ENCODE measurements at regions not wholly inside any gene's neighbourhood (a gene's known extent, or its start where the extent isn't known, plus 50 kb on each side); places are given as distances from the start of the nearest gene placed in this dataset.

DNA sequence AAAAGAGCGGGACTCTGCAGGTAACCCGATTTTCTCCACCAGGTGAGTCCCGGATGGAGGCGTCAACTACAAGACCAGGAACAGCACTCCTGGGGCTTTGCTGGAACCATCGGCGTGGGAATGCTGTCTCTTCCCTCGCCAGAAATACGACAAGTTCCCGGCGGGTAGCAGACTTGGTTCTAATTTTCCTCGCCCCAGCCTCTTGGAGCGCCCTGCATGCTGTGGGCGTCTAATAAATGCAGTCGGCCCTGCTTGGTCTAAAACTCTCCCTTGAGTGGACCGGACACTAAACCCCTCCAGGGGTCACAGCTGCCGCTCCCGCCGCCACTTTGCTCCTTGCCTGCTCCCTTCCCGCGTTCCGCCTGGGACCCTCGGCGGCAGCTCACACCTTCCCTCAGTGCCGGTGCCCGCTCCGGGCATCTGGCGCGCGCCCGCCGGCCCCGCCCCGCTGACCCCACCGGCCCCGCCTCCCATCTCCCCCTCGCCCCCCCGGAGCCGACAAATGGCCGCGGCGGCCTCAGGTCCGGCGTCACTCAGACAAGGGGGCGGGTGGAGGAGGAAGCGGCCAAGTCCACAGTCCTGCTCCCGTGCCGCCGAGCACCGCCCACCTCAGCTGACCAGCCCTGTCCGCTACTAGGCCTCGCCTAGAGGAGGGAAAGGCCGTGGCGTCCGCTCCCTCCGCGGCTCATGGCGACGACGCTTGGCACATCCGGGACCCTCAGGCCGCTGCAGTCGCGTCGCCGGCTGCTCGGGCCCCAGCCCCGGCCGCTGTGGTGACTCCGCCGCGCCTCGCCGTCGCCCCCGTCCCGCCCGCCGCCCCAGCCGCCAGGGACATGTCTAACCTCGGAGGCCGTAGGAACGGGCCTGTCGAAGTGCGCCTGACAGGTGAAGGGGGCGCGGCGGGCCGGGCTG, 65.8 kb downstream of the KPNA2 start (continued):
- TF ChIP-seq, protein P1, sequence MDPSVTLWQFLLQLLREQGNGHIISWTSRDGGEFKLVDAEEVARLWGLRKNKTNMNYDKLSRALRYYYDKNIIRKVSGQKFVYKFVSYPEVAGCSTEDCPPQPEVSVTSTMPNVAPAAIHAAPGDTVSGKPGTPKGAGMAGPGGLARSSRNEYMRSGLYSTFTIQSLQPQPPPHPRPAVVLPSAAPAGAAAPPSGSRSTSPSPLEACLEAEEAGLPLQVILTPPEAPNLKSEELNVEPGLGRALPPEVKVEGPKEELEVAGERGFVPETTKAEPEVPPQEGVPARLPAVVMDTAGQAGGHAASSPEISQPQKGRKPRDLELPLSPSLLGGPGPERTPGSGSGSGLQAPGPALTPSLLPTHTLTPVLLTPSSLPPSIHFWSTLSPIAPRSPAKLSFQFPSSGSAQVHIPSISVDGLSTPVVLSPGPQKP (IDR thresholded peaks at IDR 0.05; ENCODE audit: borderline replicate concordance, low read depth, low read length), result no peak
- no peak for TF ChIP-seq RCOR1 (IDR thresholded peaks at IDR 0.05; ENCODE audit: insufficient replicate concordance, low read length)

DNA sequence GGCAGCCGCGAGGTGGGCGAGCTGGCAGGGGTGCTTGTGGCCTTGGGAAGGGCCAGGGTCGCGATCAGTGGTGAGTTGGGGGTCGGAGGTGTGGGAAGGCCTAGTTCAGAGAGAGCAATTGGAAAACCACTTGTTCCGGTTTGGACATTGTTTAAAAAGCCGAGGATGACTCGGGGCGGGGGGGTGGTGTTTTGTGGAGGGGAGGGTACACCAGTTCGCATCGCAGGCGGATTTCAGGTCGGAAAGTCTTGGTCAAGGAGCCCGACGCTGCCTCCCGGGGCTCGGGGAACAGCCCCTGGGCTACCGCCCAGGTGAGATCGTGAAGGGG, 66.4 kb downstream of the KPNA2 start:
- peak overlapping the region; percentile 38 for H3K18ac ChIP-seq (ENCODE audit: low read depth, low read length)
- H3K56ac ChIP-seq (ENCODE audit: extremely low read depth, insufficient read depth, low read length), result 0 out of 2 replicates have a peak overlapping the region, but pooled peaks have one; percentile 34
- H3K36me3 ChIP-seq (ENCODE audit: control insufficient read depth, insufficient read depth, low read length), result no peaks in the 10 kb centered on the region
- peak overlapping the region; percentile 83 for H4K91ac ChIP-seq (ENCODE audit: insufficient read depth, low read depth, low read length)
- peak overlapping the region; percentile 25 for H2BK5ac ChIP-seq (ENCODE audit: low read depth, low read length, poor library complexity, severe bottlenecking)
- BruUV-seq (replicated peaks), result no TSS peak
- intact Hi-C loops (cut with micrococcal nuclease), result no loop called here
- TF ChIP-seq, protein P2, sequence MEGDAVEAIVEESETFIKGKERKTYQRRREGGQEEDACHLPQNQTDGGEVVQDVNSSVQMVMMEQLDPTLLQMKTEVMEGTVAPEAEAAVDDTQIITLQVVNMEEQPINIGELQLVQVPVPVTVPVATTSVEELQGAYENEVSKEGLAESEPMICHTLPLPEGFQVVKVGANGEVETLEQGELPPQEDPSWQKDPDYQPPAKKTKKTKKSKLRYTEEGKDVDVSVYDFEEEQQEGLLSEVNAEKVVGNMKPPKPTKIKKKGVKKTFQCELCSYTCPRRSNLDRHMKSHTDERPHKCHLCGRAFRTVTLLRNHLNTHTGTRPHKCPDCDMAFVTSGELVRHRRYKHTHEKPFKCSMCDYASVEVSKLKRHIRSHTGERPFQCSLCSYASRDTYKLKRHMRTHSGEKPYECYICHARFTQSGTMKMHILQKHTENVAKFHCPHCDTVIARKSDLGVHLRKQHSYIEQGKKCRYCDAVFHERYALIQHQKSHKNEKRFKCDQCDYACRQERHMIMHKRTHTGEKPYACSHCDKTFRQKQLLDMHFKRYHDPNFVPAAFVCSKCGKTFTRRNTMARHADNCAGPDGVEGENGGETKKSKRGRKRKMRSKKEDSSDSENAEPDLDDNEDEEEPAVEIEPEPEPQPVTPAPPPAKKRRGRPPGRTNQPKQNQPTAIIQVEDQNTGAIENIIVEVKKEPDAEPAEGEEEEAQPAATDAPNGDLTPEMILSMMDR (conservative IDR thresholded peaks at IDR 0.05; ENCODE audit: low read depth, low read length), result no peak
- TF ChIP-seq, protein P3, sequence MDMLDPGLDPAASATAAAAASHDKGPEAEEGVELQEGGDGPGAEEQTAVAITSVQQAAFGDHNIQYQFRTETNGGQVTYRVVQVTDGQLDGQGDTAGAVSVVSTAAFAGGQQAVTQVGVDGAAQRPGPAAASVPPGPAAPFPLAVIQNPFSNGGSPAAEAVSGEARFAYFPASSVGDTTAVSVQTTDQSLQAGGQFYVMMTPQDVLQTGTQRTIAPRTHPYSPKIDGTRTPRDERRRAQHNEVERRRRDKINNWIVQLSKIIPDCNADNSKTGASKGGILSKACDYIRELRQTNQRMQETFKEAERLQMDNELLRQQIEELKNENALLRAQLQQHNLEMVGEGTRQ (IDR thresholded peaks at IDR 0.05; ENCODE audit: low read depth, low read length), result no peak
- H3K23ac ChIP-seq (ENCODE audit: low read depth, low read length), result 0 out of 2 replicates have a peak overlapping the region, but pooled peaks have one; percentile 88
- peak overlapping the region; percentile 91 for H3K4me2 ChIP-seq (ENCODE audit: low read depth, low read length)
- H3K4me3 ChIP-seq (ENCODE audit: insufficient read depth, low read depth, low read length), result peak overlapping the region; percentile 95
- no peak overlapping the region; the same call in 1 of the 2 replicates for H2AK5ac ChIP-seq (ENCODE audit: low read depth, low read length)
- peaks cover 3% of the 10 kb centered on the region; the same call in 1 of the 2 replicates for H4K20me1 ChIP-seq (ENCODE audit: insufficient read depth, low read length)
- H2AFZ ChIP-seq (replicated peaks; ENCODE audit: low read length, poor library complexity), result peak overlapping the region; percentile 97
- H3K27ac ChIP-seq (ENCODE audit: insufficient read depth, low read length), result peak overlapping the region; percentile 46; the same call in 1 of the 2 replicates
- peak overlapping the region; percentile 96 for H3K14ac ChIP-seq (replicated peaks; ENCODE audit: low read depth, low read length)
- no peak for DNase-seq
- ATAC-seq (ENCODE audit: low read depth), result no peak; the same call in 1 of the 2 replicates
- CTCF ChIA-PET, result interaction anchor here (0.6 kb wide), 1 partner anchor 12 kb away, joined by 3 read pairs; no protein-coding TSS in a partner anchor
- peak overlapping the region; percentile 73 to 91; a peak in 3 of 4 replicates for H4K8ac ChIP-seq (ENCODE audit: low read depth in 2 of 2, low read length in 2 of 2)
- in situ Hi-C loops (cut with MboI; ENCODE audit: low sequenced_read_pairs), result no loop called here
- no peak overlapping the region for H2BK15ac ChIP-seq (ENCODE audit: low read depth, low read length)
- H3K27me3 ChIP-seq (ENCODE audit: control insufficient read depth, insufficient read depth, low read length), result no peaks in the 10 kb centered on the region
- peaks cover 5 to 24% of the 10 kb centered on the region in 2 experiments; a peak in 3 of 4 replicates for H3K79me1 ChIP-seq (ENCODE audit: low read depth in 1 of 2, low read length in 2 of 2)
- H3K9me1 ChIP-seq (ENCODE audit: insufficient read depth, low read length), result no peaks in the 10 kb centered on the region; the same call in 1 of the 2 replicates
- peak overlapping the region; percentile 83 for H3K4ac ChIP-seq (ENCODE audit: low read depth, low read length)
- no peak overlapping the region for H2BK20ac ChIP-seq (ENCODE audit: low read depth, low read length)
- POLR2A ChIA-PET (ENCODE audit: unreplicated experiment), result no interaction called here
- peak overlapping the region; percentile 97 for H2AK9ac ChIP-seq (replicated peaks; ENCODE audit: low read depth, low read length, poor library complexity)
- no peaks in the 10 kb centered on the region for H3K9me3 ChIP-seq (ENCODE audit: control insufficient read depth, insufficient read depth, low read length)
- no CpG with 5 or more reads among the region's 20 CpGs for WGBS, 2 experiments (ENCODE audit: extremely low coverage in 2 of 2, insufficient read length in 1 of 2)
- dilution Hi-C loops (cut with HindIII; ENCODE audit: low sequenced_read_pairs, unreplicated experiment), result no loop called here
- peak overlapping the region; percentile 79 for H3K9ac ChIP-seq (ENCODE audit: low read depth, low read length)
- no peak overlapping the region for H2BK120ac ChIP-seq (ENCODE audit: low read depth, low read length)
- peaks cover 4% of the 10 kb centered on the region for H3K4me1 ChIP-seq (ENCODE audit: control insufficient read depth, insufficient read depth, low read length)
- peak overlapping the region; percentile 90 for H4K5ac ChIP-seq (ENCODE audit: low read depth, low read length)

All from IMR-90 (cell line).